ENCODE measurements at regions not wholly inside any gene's neighbourhood (a gene's known extent, or its start where the extent isn't known, plus 50 kb on each side); places are given as distances from the start of the nearest gene placed in this dataset.
A peak's percentile ranks its signal among the peaks of the same experiment; 100 is the strongest.
"Not testable (repeated sequence)": the region's sequence is repeated elsewhere in the genome, so short reads cannot be mapped to it uniquely, and the experiment has no call there.

DNA sequence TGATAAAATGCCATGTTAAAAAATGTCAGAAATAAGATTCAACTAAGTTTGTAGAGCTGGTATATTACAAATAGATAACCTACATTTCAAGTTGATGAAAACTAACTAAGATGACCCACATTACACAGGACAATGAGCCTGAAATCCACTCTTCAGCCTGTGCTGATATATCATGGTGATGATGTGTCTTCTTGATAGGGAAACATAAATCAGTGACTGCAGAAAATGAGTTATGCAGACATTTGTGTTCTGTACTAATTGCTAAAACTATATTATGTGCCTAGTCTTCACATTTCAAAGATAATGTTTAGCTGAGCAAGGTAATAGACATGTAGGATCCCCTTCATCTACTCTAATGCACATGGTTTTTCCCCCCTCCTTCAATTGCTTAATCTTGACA, 331.6 kb upstream of the F9 start:
- DNase-seq = no peak

DNA sequence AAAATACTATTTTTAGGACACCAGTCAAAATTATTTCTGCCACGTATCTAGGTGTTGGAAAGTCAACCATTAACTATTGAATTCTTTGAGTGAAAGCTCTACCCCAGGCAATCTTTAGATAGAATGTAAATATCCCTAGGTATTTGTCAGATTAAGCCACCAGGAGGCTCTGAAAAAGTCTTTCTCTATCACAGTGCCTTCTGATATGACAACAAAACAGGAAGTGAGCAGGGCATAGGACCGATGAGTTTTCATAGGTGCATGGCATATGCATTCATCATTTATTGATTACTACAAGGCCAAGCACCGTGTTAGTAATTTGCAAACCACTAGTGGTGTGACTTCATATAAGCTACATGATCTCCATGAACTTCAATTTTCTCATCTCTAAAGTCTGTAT, 333.6 kb upstream of the F9 start:
- no peak for DNase-seq

DNA sequence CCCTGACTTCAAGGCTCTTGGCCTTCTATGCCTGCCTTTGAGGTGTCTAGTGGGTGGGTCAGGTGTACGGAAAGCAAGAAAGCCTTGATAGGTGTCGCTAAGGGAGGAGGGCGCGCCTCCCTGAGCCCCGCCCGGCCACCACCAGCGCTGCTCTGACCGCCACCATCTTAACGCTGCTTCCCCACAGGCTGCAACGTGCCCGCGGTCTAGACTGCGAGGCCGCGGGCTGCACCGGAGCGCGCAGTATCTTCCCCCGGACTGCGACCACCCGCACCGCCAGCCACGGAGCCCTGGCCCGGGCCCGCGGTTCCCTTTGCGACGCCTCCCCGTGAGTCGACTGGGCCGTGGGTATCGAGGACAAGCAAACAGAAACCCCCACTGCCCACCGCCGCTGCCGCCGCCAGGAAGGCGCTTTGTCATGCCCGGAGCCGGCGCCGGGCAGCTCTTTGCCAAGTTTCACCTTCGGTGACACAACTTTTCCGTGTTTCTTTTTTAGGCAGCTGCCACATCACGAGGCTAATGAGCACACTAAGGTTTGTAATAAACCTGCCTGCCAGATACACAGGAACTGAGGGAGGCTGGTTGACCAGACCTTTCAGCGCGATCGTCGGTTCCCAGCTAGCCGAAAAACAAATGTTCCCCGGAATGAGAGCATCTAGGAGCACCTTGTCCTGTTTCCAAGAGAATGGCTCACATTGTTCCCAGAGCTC, 335.8 kb upstream of the F9 start:
- DNase-seq = no peak

DNA sequence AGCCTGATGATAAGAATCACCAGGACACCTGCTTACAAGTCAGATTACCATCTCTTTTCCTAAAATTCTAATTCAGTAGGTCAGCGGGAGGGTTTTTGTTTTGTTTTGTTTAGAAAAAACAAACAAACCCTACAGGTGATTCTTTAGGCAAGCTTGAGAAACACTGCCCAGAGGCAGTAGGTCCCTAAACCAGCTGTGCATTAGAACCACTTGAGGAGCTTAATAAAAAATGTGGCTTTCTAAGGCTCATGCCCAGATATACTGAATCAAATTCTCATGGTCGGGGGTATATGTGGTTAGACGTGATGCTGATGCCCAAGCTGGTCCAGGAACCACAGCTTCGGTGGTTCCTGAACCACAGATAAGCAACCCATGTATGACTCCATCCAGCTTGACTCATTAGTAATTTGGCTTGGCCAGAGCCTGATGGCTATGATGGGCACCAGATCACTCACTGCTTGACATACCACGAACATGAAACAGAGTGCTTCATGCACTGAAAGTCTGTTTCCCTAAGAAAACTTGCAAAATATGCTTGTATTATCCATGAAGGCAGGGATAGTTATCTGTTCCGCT, 338.1 kb upstream of the F9 start:
- no peak for DNase-seq

- DNase-seq = no peak
These were observed 338.7 kb upstream of the F9 start for GRCh38 chrX:139191746-139192385.

DNA sequence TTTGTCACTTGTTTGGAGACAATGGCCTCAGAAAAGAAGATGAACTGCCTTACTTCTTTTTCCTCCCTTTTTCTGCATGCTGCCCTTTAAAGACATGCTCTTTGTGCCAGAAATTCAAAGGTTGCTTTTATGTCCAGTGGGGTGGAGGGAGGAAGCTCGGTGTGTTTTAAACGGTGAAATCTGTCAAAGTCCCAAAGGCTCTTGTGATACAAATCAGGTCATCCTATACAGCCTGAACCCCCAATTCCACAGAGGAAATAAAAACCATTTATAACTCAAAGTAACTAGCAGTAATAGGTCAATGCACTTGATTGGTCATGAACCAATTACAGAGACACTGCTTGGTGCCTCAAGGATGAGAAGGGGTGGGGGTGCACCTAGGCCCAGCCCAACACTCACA, 339.3 kb upstream of the F9 start:
- no peak for DNase-seq

- DNase-seq = no peak
These were observed 342.8 kb upstream of the F9 start for GRCh38 chrX:139187738-139188137.

DNA sequence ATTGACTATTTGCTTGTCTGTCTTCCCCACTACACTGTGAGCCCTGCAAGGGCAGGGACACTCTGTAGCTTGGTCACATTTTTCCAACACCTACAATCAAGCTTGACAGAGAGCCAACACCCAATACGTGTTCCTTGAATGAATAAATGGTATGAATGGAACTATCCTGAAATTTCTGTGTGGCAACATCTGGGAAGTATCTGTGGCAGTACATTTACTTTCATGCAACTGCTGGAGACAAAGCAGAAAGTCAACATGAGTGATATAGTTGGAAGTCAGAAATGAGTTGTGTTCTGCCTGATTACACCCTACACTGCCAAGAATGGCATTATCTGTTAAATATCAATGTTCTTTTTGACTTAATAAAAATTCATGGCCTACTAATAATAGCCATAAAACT, 343.5 kb upstream of the F9 start:
- DNase-seq = no peak

- peak; percentile 10 for DNase-seq
These were observed 350.9 kb upstream of the F9 start for GRCh38 chrX:139179592-139179991.

- no peak for DNase-seq
These were observed 351.6 kb upstream of the F9 start for GRCh38 chrX:139178980-139179379.

DNA sequence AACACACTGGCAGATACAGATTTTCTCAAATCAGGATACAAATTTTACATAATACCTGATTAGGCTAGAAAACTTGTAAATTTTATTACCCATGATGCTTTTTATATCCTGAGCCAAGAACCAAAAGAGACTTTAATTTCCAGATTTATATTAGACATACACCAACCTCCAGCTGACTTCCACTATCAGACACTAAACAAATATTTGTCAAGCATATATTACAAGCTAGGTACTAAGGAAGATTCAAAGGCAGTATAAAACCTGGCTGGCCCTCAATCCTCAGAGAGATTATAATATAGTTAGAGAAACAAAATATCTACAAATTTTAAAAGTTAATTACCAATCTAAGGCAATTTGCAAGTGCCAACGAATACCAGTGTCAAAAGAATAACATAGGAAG, 357.8 kb upstream of the F9 start:
- no peak for DNase-seq

GRCh38 chrX:139170526-139171173, 359.9 kb upstream of the F9 start:
- no peak for DNase-seq

DNA sequence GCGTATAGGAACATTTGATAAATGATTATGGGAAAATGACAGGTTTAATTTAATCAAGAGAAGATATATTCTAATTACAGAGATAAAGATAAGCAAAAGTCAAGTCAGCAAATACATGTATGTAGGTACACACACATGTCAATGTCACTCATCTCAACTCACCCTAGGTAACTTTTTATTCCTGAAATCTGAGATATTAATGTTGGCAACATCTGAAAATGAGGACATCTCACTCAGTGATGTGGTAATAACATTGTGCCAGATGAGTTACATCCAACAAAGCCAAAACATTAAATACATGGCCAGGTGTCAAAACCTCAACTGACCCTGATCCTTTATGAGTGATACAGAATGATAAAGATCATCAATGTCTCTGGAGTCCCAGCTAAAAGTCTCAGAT, 363.3 kb upstream of the F9 start:
- no peak for DNase-seq

GRCh38 chrX:139158256-139158655, 372.3 kb upstream of the F9 start:
- no peak for DNase-seq

GRCh38 chrX:139156356-139156755, 374.2 kb upstream of the F9 start:
- DNase-seq = no peak

GRCh38 chrX:139146625-139147024, 383.9 kb upstream of the F9 start:
- not testable (repeated sequence) for DNase-seq

GRCh38 chrX:139141370-139141769, 389.2 kb upstream of the F9 start:
- DNase-seq = no peak

GRCh38 chrX:139134316-139134715, 396.2 kb upstream of the F9 start:
- no peak for DNase-seq

DNA sequence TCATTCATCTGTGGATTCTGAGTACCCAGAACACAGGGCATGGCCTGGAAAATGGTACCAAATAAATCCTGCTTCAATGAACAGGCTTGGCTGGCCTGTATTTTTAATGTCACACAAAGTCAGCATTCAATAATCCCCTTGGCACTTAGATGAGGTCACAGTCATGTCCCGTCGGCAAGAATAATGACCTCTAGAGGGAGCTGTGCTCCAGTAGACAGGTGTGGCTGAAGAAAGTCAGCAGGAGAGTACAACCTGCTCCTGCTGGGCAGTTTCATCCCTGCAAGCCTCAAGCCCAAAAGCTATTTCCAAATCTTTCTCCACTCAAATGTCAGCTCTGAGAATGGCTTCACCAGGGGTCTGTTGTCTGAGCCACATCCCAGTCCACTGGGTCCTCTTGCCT, 404.0 kb upstream of the F9 start:
- DNase-seq = peak; percentile 53

- no peak for DNase-seq
These were observed 404.6 kb upstream of the F9 start for GRCh38 chrX:139125916-139126315.

DNA sequence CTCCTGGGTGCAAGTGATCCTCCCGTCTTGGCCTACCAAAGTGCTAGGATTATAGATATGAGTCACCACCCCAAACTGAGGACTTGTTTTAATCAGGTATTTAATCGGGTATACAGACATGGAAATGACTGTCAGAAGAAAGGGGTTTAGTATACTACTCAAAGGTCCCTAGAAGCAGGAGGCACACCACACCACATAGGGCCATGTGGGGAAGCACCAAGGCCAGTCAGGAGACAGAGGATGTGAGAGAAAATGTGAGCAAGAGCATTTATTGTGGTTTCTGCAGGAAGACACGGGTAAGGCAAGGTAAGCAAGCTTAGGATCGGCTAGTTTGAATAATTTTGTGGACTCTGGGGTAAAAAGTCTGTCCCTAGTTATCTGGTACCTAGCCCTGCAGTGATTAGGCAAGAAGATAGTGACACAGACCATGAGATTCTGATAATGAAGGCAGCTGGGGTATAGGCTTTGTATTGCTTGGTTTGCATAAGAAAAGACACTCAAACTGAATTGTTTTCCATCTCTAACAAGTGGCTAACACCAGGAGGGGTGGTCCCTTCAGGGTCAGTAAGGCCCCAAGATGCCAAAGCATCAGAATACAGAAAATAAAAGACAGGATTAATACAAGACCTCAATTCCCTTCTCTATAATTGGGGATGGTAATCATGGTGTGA, 408.8 kb upstream of the F9 start:
- DNase-seq = no peak

- no peak for DNase-seq
These were observed 409.2 kb upstream of the FGF13 start for GRCh38 chrX:139120760-139121159.

- no peak for DNase-seq
These were observed 402.2 kb upstream of the FGF13 start for GRCh38 chrX:139113708-139114107.

DNA sequence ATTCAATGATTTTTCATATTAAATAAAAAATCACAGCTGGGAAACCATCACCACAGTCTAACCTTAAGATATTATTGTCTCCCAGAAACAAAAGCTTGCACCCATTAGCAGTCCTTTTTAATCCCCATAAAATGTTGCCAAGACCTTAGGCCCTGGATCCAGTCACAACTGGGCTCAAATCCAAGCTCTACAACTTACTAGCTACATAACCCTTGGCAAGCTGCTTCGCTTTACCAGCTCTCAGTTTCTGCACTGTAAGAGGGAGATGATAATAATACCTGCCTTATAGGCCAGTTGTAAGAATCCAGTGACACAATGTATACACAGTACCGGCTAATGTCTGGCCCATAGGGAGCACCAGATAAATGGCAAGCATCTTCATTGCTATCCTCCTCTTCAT, 400.9 kb upstream of the FGF13 start:
- no peak for DNase-seq
